GM18909 (cell line): ENCODE measurements at regions not wholly inside any gene's neighbourhood (a gene's known extent, or its start where the extent isn't known, plus 50 kb on each side); places are given as distances from the start of the nearest gene placed in this dataset.

ENCODE experiments used
- ATAC-seq: cut with Tn5 transposase; IDR thresholded peaks from one replicate; pipeline ENCODE4 v1.9.1; 2021; ENCODE audit warnings: mild to moderate bottlenecking; ENCODE audit not compliant: unreplicated experiment, poor library complexity

DNA sequence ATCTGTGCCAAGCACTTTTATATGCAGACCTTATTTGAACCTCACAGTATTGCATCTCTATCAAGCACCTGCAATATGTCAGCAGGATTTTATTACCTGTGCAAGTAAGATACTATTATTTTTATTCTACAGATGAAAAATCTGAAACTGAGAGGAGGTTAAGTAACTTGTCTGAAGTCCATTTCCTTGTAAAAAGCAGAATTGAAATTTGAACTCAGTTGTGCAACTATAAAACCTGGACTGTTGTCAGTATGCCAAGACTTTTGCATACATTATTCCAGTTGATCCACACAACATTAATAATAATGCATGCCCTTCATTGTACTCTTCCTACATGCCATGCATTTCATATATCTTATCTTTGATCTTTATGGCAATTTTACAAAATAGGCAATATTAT, 82.2 kb upstream of the BRINP1 start:
- ATAC-seq = no peak

DNA sequence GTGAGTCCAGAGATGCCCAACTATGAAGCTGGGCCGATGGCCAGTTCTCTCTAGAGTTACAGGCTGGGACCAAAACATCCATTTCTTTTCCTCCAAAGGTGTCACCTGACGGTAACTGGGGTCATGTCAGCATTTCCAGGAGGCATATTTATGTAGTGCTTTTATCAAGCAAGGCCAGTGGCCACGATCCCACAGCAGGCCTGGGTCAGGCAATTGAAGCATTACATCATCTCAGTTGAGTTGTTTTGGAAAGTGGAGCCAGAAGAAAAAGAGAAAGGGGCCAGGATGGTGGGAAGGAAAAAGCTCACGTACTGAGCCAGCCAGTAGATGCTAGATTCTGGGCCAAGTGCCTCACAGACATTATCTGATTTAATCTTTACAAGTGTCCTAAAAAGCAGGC, 73.9 kb upstream of the BRINP1 start:
- no peak for ATAC-seq

DNA sequence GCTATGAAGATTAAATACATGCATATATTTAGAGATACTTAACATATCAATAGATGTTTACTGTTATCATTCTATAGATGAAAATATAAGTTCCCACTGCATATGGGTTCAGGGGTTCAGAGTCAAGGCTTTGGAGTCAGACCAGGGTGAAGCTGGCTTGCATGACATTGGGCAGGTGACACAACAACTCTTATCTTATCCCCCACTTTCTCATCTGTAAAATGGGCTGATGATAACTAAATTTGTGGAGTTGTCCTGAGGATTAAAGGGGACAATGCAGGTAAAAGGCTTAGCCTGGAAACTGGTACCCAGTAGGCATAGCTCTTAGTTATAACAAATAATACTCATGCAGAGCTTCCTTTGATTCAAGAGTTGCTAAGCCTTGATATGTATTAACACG, 72.6 kb upstream of the BRINP1 start:
- ATAC-seq = no peak

DNA sequence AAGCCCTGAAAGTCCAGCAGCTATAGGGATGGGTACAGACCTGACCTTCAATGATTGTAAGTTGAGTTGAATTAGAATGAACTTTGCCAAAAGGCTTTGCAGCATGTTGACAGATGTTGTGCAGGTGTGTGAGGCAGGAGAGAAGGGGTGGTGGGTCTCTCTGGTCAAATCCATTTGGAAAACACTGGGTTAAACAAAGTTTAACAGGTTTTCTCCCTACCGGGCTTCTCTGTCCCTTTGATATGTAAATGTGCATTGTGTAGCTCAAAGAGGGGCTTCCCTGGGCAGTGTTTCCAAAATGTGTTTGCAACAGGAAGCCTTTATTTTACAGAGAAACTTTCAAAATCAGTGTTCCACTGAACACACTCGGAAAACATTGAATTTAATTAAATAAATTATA, 72.1 kb upstream of the BRINP1 start:
- no peak for ATAC-seq

DNA sequence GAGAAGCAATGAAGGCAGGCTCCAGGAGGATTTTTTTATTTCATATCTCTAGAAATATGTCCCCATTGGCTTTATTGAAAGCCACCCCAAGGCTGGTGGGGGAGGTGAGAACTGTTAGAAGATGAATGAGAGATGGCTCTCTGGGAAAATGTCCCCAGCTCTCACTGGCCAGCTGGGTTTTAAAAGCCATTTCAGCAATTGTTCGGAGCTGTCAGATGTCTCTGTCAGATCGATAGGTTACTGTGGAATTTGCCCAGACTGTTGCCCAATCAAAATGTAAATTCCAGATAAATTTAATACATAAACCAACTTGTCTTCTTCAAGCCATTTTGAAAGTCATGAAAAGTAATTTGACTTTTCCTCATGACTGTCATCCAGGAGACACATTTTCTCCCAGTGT, 67.0 kb upstream of the BRINP1 start:
- ATAC-seq = no peak

DNA sequence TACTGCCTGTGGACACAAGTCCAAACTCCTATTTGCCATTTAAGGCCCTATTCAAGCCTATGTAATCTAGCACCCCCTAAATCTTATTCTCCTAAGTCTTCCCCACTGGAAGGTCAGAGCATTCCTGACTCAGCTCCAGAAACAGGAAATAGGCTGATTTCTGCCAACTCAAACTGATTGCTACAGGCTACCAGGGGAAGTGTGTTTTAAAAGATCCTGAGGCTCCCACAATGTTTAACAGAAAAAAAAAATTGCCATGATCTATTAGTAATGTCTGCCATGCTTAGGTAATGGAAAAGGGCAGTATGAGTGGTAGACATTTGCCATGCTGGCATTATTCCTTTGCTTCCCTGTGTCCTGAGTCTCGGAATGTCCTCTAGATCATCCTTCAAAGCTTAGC, 65.8 kb upstream of the BRINP1 start:
- ATAC-seq = no peak

DNA sequence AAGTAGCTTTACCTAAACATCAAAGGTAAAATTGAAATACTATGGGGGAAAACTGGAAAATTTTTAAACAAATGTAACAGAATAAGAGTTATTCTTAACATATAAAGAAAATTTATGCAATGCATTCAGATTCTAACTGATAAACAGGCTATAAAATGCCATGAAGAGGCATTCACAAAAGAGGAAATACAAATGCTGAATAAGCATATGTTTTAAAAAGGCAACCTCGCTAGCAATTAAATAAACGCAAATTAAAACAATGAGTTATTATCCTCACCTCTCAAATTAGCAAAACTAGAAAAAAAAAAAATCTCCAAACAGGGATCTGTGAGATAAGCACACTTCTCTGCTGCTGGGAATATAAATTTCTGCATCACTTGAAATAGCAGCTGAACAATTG, 63.2 kb upstream of the BRINP1 start:
- ATAC-seq = no peak

DNA sequence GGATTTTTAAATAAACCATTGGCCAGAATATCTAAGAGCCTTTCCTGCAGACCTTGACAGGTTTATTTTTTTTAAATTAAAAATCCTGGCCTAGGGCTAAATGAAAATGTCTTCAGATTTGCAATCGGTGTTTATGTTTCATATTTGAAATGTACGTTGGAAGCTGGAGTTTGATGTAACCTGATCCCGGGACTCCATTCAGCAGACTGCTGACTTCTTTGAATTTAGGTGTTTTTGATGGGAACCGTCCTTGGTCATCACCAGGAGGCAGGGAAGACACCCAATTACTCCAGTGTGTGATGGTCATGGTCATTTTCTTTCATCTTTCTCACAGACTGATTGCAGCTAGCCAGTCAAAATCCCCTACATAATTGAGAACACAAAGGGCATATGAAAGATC, 60.1 kb upstream of the BRINP1 start:
- no peak for ATAC-seq

DNA sequence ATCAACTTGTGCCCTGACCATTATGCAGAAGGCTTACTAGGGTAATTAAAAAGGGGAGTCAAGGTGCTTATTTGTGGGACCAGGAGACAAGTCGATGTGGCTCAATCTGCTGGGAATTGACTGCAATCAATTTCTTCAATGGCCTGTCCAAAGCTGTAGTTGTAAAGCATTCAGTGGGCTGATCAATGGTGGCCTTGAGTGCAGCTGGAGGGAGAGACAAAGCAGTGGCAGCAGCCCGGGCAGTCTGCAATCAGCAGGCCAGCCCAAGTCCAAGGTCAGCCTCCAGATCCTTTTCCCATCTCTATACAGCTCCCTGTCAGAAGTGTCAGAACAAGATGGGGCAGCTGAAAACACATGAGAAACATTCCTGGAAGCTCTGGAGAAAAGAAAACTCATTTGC, 51.0 kb upstream of the BRINP1 start:
- ATAC-seq = no peak
